ENCODE measurements at regions not wholly inside any gene's neighbourhood (a gene's known extent, or its start where the extent isn't known, plus 50 kb on each side); places are given as distances from the start of the nearest gene placed in this dataset.

DNA sequence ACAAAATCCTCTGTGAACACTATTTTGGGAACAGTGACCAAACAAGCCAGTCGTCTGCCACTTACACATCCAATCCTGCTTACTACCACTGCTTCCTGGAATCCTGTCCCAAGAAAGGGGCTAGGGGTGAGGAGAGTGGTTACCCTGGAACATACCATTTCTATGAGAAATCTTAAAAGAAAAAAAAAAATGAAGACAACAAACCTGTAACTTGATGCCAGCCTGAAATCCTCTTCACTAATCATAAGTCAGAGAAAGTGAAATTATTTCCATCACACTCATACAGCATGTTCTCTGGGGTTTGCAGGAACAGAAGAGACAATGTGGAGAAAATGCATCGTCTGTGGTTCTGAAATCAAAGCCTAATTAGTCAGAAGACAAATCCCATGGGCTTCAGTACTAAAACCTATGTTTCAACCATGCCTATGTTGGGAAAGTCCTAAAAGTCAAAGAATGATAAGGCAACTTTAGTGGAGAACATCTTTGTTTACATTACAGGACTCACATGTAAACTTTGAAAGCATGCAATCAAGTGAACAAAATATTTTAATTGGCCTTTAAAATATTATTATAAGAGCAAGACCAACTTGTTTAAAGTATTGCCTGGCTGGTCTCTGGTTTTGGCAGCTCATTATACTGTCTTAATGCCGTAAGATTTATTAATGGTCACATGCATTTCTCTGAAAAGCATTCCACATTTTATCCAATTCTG lies 220.7 kb downstream of the LTN1 start:
- Histone ChIP-seq H3K27me3 (ENCODE audit: control insufficient read depth, insufficient read depth, low read length) (no peaks in the 10 kb centered on the region), H3K36me3 (ENCODE audit: control insufficient read depth, insufficient read depth, low read length) (no peaks in the 10 kb centered on the region), H3K9me3 (ENCODE audit: control insufficient read depth, insufficient read depth, low read depth, low read length) (no peaks in the 10 kb centered on the region), H3K4me1 (ENCODE audit: control insufficient read depth, insufficient read depth, low read length) (no peaks in the 10 kb centered on the region), H3K27ac (ENCODE audit: low read length) (peak overlapping the region; percentile 44; the same call in 1 of the 2 replicates), H3K4me3 (ENCODE audit: low read depth in 2 of 2, low read length in 2 of 2) (no peak overlapping the region)
- in situ Hi-C loops (cut with HindIII; ENCODE audit: low pct_unique_long_range_greater_than_20kb, low sequenced_read_pairs), result no loop called here
- ATAC-seq, result no peak
- intact Hi-C loops (cut with micrococcal nuclease; ENCODE audit: unreplicated experiment), result no loop called here
- DNase-seq (ENCODE audit: low read depth, low spot score), result no peak
- POLR2A ChIA-PET, result no interaction called here
- BruUV-seq (replicated peaks), result no TSS peak
- TF ChIP-seq, protein P1, sequence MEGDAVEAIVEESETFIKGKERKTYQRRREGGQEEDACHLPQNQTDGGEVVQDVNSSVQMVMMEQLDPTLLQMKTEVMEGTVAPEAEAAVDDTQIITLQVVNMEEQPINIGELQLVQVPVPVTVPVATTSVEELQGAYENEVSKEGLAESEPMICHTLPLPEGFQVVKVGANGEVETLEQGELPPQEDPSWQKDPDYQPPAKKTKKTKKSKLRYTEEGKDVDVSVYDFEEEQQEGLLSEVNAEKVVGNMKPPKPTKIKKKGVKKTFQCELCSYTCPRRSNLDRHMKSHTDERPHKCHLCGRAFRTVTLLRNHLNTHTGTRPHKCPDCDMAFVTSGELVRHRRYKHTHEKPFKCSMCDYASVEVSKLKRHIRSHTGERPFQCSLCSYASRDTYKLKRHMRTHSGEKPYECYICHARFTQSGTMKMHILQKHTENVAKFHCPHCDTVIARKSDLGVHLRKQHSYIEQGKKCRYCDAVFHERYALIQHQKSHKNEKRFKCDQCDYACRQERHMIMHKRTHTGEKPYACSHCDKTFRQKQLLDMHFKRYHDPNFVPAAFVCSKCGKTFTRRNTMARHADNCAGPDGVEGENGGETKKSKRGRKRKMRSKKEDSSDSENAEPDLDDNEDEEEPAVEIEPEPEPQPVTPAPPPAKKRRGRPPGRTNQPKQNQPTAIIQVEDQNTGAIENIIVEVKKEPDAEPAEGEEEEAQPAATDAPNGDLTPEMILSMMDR (IDR thresholded peaks at IDR 0.05), result no peak
- TF ChIP-seq TCF7L2 (IDR thresholded peaks at IDR 0.05; ENCODE audit: low read depth, low read length) (no peak), SIN3A (IDR thresholded peaks at IDR 0.05; ENCODE audit: borderline replicate concordance, insufficient read depth, low read depth, low read length) (no peak), POLR2AphosphoS5 (IDR thresholded peaks at IDR 0.05; ENCODE audit: low read depth, low read length) (no peak)
- TF ChIP-seq, protein P2, sequence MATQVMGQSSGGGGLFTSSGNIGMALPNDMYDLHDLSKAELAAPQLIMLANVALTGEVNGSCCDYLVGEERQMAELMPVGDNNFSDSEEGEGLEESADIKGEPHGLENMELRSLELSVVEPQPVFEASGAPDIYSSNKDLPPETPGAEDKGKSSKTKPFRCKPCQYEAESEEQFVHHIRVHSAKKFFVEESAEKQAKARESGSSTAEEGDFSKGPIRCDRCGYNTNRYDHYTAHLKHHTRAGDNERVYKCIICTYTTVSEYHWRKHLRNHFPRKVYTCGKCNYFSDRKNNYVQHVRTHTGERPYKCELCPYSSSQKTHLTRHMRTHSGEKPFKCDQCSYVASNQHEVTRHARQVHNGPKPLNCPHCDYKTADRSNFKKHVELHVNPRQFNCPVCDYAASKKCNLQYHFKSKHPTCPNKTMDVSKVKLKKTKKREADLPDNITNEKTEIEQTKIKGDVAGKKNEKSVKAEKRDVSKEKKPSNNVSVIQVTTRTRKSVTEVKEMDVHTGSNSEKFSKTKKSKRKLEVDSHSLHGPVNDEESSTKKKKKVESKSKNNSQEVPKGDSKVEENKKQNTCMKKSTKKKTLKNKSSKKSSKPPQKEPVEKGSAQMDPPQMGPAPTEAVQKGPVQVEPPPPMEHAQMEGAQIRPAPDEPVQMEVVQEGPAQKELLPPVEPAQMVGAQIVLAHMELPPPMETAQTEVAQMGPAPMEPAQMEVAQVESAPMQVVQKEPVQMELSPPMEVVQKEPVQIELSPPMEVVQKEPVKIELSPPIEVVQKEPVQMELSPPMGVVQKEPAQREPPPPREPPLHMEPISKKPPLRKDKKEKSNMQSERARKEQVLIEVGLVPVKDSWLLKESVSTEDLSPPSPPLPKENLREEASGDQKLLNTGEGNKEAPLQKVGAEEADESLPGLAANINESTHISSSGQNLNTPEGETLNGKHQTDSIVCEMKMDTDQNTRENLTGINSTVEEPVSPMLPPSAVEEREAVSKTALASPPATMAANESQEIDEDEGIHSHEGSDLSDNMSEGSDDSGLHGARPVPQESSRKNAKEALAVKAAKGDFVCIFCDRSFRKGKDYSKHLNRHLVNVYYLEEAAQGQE (IDR thresholded peaks at IDR 0.05; ENCODE audit: insufficient read depth in 1 of 2, low read depth in 2 of 2, low read length in 1 of 2), result no peak
- CTCF ChIA-PET, result no interaction called here

DNA sequence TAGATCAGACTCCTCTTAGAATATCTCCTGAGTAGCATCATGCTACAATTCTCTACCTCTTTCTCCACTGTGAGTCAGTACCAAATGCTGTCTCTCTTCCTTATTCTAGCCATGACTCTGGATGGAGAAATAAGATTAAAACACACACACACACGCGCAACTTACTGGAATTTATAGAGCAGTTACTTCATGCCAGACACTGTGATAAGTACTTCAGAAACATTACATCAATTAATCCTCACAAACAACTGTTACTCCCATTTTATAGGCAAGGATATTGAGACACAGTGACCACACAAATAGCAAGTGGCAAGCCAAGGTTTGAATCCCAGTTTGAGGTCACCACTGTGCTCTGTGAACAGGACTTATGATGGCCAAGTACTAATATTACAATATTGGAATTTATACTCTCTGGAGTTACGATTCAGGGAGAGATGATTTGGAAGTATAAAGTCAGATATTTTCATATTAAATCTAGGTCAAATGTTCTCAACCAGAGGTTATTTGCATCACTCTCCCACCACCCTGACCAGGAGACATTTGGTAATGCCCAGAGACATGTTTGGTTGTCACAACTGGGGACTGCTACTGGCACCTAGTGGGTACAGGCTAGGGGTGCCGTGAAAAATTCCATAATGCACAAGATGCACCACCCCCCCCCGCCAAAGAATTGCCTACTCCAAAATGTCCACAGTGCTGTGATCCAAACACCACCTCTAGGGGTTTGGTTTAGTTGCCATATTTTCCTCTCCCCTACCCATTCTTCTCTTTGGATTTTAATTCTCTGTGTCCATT lies 221.6 kb downstream of the LTN1 start:
- ChIA-PET POLR2A (no interaction called here), CTCF (no interaction called here)
- intact Hi-C loops (cut with micrococcal nuclease; ENCODE audit: unreplicated experiment) (no loop called here), in situ Hi-C loops (cut with HindIII; ENCODE audit: low pct_unique_long_range_greater_than_20kb, low sequenced_read_pairs) (no loop called here)
- Histone ChIP-seq H3K4me1 (ENCODE audit: control insufficient read depth, insufficient read depth, low read length) (no peaks in the 10 kb centered on the region), H3K36me3 (ENCODE audit: control insufficient read depth, insufficient read depth, low read length) (no peaks in the 10 kb centered on the region), H3K27me3 (ENCODE audit: control insufficient read depth, insufficient read depth, low read length) (no peaks in the 10 kb centered on the region), H3K9me3 (ENCODE audit: control insufficient read depth, insufficient read depth, low read depth, low read length) (no peaks in the 10 kb centered on the region), H3K4me3 (ENCODE audit: low read depth in 2 of 2, low read length in 2 of 2) (no peak overlapping the region), H3K27ac (ENCODE audit: low read length) (no peak overlapping the region; the same call in 1 of the 2 replicates)
- TF ChIP-seq TCF7L2 (IDR thresholded peaks at IDR 0.05; ENCODE audit: low read depth, low read length) (no peak), SIN3A (IDR thresholded peaks at IDR 0.05; ENCODE audit: borderline replicate concordance, insufficient read depth, low read depth, low read length) (no peak), POLR2AphosphoS5 (IDR thresholded peaks at IDR 0.05; ENCODE audit: low read depth, low read length) (no peak)
- TF ChIP-seq, protein P1 (IDR thresholded peaks at IDR 0.05), result no peak
- TF ChIP-seq, protein P2 (IDR thresholded peaks at IDR 0.05; ENCODE audit: insufficient read depth in 1 of 2, low read depth in 2 of 2, low read length in 1 of 2), result no peak
- no peak for ATAC-seq
- no peak for DNase-seq (ENCODE audit: low read depth, low spot score)
- BruUV-seq (replicated peaks), result no TSS peak
